ENCODE measurements at regions not wholly inside any gene's neighbourhood (a gene's known extent, or its start where the extent isn't known, plus 50 kb on each side); places are given as distances from the start of the nearest gene placed in this dataset.

GRCh38 chr10:107434201-107434600, 269.7 kb upstream of the SORCS1 start:
- Mint-ChIP-seq H3K36me3 (ENCODE audit: low read depth) (no peaks in the 10 kb centered on the region), H3K4me1 (no peaks in the 10 kb centered on the region), H3K9me3 (no peaks in the 10 kb centered on the region), H3K27ac (ENCODE audit: unreplicated experiment) (peak overlapping the region; percentile 23), H3K27me3 (ENCODE audit: low read depth) (no peaks in the 10 kb centered on the region), H3K4me3 (no peak overlapping the region)
- no peak for DNase-seq (ENCODE audit: low read depth, low spot score)
- no peak for TF ChIP-seq CTCF (conservative IDR thresholded peaks at IDR 0.05)

DNA sequence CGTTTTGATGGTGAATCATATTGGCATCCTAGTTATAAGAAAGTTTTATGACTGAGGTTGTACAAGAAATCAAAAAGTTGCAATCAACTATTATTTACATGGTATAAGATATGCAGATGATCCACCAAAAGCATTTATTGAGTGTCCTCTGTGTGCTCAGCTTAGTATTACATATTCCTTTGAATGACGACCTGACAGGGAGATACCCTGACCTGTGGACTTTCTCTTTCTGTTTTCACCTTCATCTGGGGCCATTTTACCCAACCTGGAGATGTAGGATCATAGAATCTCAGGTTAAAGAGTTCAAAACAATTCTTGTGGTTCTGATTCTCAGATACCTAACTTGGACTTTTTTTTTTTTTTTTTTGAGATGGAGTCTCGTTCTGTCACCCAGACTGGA, 269.1 kb upstream of the SORCS1 start:
- no peak for TF ChIP-seq CTCF (conservative IDR thresholded peaks at IDR 0.05)
- H3K27ac Mint-ChIP-seq (ENCODE audit: unreplicated experiment), result no peak overlapping the region
- no peaks in the 10 kb centered on the region for H3K36me3 Mint-ChIP-seq (ENCODE audit: low read depth)
- H3K27me3 Mint-ChIP-seq (ENCODE audit: low read depth), result no peaks in the 10 kb centered on the region
- DNase-seq (ENCODE audit: low read depth, low spot score), result no peak
- H3K4me3 Mint-ChIP-seq, result no peak overlapping the region
- H3K4me1 Mint-ChIP-seq, result no peaks in the 10 kb centered on the region
- no peaks in the 10 kb centered on the region for H3K9me3 Mint-ChIP-seq

DNA sequence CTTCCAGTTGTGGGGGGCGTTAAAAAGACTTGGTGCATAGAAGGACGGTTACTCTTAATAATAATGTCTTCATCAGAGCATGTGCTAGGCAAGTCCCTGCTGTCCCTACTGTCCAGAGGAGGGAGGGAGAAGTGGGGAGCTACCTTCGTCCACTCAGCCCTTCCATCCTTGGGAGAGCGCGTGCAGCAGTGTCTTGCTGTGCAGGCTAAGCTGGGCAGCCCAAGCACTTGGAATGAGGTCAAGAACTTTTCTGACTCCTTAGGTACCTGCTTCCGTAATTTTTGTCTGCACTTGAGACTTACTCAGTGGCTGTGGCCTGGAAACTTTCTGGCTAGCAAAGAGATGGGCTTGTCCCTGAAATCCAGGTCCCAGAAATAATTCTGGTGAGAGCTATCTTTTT, 265.9 kb upstream of the SORCS1 start:
- Mint-ChIP-seq H3K27ac (ENCODE audit: unreplicated experiment) (no peak overlapping the region), H3K36me3 (ENCODE audit: low read depth) (no peaks in the 10 kb centered on the region), H3K4me1 (peaks cover 18% of the 10 kb centered on the region), H3K4me3 (no peak overlapping the region), H3K27me3 (ENCODE audit: low read depth) (no peaks in the 10 kb centered on the region), H3K9me3 (no peaks in the 10 kb centered on the region)
- no peak for TF ChIP-seq CTCF (conservative IDR thresholded peaks at IDR 0.05)
- no peak for DNase-seq (ENCODE audit: low read depth, low spot score)

- Mint-ChIP-seq H3K4me3 (no peak overlapping the region), H3K27me3 (ENCODE audit: low read depth) (no peaks in the 10 kb centered on the region), H3K36me3 (ENCODE audit: low read depth) (no peaks in the 10 kb centered on the region), H3K4me1 (peaks cover 21% of the 10 kb centered on the region), H3K9me3 (no peaks in the 10 kb centered on the region), H3K27ac (ENCODE audit: unreplicated experiment) (no peak overlapping the region)
- TF ChIP-seq CTCF (conservative IDR thresholded peaks at IDR 0.05), result no peak
- DNase-seq (ENCODE audit: low read depth, low spot score), result no peak
Observed at GRCh38 chr10:107427016-107427415, 262.5 kb upstream of the SORCS1 start.

DNA sequence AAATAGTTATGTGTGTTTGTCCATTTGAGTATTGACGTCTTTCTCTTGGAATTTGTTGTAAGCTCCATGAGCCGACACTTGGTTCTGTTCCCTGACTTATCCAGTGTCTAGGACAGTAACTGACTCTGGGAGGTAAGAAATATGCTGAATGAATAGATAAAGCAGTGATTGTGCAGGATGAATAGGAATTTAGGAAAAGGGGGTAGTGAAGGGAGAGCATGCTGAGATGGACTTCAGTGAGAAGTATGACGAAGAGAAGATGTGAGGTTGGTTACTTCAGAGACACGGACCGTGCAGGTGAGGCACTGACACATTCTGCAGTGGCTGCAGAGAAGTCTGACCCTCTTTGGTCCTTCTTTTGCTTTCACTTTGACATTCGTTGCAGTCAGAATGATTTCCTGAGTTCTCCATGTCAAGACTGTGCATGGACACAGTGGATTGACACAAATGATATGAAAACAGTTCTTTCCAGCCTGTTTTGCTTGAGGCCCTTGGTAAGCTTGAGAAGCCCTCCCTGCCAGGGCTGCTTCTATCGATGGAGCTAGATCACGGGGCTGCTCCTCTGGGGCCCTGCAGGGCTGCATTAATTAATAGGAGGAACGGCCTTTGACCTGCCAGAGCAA, 261.5 kb upstream of the SORCS1 start:
- peak; percentile 4 for DNase-seq (ENCODE audit: low read depth, low spot score)
- H3K9me3 Mint-ChIP-seq, result no peaks in the 10 kb centered on the region
- no peak for TF ChIP-seq CTCF (conservative IDR thresholded peaks at IDR 0.05)
- H3K4me1 Mint-ChIP-seq, result peaks cover 21% of the 10 kb centered on the region
- H3K36me3 Mint-ChIP-seq (ENCODE audit: low read depth), result no peaks in the 10 kb centered on the region
- no peaks in the 10 kb centered on the region for H3K27me3 Mint-ChIP-seq (ENCODE audit: low read depth)
- no peak overlapping the region for H3K4me3 Mint-ChIP-seq
- H3K27ac Mint-ChIP-seq (ENCODE audit: unreplicated experiment), result peak overlapping the region; percentile 36

Data from neural crest cell (in vitro differentiated cells).